K562 (cell line): ENCODE measurements at regions not wholly inside any gene's neighbourhood (a gene's known extent, or its start where the extent isn't known, plus 50 kb on each side); places are given as distances from the start of the nearest gene placed in this dataset.

ENCODE experiments used
- FOXM1 ChIP-seq, 2 experiments: fragments of 450-650 bp in 1 of 2; sonication (generic) in 1 of 2; formaldehyde crosslinking in 1 of 2; IDR thresholded peaks; 2 replicates each; pipeline versions ENCODE4 v1.6.1 to v1.9.0; 2017 to 2022; ENCODE audit warnings: low read depth in 2 of 2, mild to moderate bottlenecking in 2 of 2, missing genetic modification reagents in 1 of 2, moderate library complexity in 1 of 2
- KAT2B ChIP-seq: IDR thresholded peaks from one replicate; pipeline ENCODE4 v1.6.1; 2012; ENCODE audit warnings: low read depth, mild to moderate bottlenecking, control low read depth, inconsistent platforms, low read length, moderate library complexity
- MBD2 ChIP-seq: sonication (generic); IDR thresholded peaks from 2 replicates; pipeline ENCODE4 v1.6.1; 2016; ENCODE audit warnings: low read depth, borderline replicate concordance
- SMC3 ChIP-seq: conservative IDR thresholded peaks from 2 replicates; pipeline ENCODE4 v1.6.1; 2011; ENCODE audit warnings: low read depth, low read length, improper control_type of control experiment; ENCODE audit not compliant: insufficient read depth
- ZHX1 ChIP-seq: fragments of 150-350 bp; conservative IDR thresholded peaks from 2 replicates; pipeline ENCODE4 v1.6.1; 2014; ENCODE audit warnings: low read length

- TF ChIP-seq FOXM1 (IDR thresholded peaks at IDR 0.05; ENCODE audit: low read depth) (no peak), FOXM1 (CRISPR knock-in tag; IDR thresholded peaks at IDR 0.05; ENCODE audit: low read depth) (no peak), ZHX1 (no peak), MBD2 (no peak), KAT2B (no peak), SMC3 (no peak)
Observed at GRCh38 chr3:59440285-59441028, 390.6 kb upstream of the CFAP20DC start.
